ENCODE measurements at regions not wholly inside any gene's neighbourhood (a gene's known extent, or its start where the extent isn't known, plus 50 kb on each side); places are given as distances from the start of the nearest gene placed in this dataset.
"Not testable (repeated sequence)": the region's sequence is repeated elsewhere in the genome, so short reads cannot be mapped to it uniquely, and the experiment has no call there.

DNA sequence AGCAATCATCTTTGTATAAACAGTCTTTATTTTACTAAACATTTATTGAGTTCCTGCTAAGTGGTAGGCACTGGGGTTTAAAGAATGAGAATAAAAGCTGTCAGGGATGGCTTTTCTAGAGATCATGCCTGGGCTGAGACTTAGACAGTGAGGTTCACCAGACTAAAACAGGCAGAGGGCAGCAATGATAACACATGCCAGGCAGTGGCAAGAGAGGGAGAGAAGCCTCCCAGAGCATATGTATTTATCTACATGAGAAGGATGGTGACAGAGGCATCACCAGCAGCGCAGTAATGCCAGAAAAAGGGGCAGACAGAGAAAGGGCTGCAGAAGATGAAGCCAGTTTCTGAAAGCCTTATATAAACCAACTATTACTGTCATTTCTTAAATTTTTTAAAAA lies 121.0 kb upstream of the CCDC180 start (continued):
- TF ChIP-seq, protein P1, sequence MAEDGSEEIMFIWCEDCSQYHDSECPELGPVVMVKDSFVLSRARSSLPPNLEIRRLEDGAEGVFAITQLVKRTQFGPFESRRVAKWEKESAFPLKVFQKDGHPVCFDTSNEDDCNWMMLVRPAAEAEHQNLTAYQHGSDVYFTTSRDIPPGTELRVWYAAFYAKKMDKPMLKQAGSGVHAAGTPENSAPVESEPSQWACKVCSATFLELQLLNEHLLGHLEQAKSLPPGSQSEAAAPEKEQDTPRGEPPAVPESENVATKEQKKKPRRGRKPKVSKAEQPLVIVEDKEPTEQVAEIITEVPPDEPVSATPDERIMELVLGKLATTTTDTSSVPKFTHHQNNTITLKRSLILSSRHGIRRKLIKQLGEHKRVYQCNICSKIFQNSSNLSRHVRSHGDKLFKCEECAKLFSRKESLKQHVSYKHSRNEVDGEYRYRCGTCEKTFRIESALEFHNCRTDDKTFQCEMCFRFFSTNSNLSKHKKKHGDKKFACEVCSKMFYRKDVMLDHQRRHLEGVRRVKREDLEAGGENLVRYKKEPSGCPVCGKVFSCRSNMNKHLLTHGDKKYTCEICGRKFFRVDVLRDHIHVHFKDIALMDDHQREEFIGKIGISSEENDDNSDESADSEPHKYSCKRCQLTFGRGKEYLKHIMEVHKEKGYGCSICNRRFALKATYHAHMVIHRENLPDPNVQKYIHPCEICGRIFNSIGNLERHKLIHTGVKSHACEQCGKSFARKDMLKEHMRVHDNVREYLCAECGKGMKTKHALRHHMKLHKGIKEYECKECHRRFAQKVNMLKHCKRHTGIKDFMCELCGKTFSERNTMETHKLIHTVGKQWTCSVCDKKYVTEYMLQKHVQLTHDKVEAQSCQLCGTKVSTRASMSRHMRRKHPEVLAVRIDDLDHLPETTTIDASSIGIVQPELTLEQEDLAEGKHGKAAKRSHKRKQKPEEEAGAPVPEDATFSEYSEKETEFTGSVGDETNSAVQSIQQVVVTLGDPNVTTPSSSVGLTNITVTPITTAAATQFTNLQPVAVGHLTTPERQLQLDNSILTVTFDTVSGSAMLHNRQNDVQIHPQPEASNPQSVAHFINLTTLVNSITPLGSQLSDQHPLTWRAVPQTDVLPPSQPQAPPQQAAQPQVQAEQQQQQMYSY (CRISPR knock-in tag; IDR thresholded peaks at IDR 0.05), result no peak
- TF ChIP-seq RBBP5 (conservative IDR thresholded peaks at IDR 0.05), result no peak
- no peak for TF ChIP-seq CREM (IDR thresholded peaks at IDR 0.05; ENCODE audit: low read depth)
- TF ChIP-seq SUPT20H (IDR thresholded peaks at IDR 0.05; ENCODE audit: borderline replicate concordance, control insufficient read depth, low read depth, low read length), result no peak
- no peak for TF ChIP-seq YBX1 (IDR thresholded peaks at IDR 0.05)
- TF ChIP-seq, protein P2, sequence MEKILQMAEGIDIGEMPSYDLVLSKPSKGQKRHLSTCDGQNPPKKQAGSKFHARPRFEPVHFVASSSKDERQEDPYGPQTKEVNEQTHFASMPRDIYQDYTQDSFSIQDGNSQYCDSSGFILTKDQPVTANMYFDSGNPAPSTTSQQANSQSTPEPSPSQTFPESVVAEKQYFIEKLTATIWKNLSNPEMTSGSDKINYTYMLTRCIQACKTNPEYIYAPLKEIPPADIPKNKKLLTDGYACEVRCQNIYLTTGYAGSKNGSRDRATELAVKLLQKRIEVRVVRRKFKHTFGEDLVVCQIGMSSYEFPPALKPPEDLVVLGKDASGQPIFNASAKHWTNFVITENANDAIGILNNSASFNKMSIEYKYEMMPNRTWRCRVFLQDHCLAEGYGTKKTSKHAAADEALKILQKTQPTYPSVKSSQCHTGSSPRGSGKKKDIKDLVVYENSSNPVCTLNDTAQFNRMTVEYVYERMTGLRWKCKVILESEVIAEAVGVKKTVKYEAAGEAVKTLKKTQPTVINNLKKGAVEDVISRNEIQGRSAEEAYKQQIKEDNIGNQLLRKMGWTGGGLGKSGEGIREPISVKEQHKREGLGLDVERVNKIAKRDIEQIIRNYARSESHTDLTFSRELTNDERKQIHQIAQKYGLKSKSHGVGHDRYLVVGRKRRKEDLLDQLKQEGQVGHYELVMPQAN (conservative IDR thresholded peaks at IDR 0.05), result no peak

DNA sequence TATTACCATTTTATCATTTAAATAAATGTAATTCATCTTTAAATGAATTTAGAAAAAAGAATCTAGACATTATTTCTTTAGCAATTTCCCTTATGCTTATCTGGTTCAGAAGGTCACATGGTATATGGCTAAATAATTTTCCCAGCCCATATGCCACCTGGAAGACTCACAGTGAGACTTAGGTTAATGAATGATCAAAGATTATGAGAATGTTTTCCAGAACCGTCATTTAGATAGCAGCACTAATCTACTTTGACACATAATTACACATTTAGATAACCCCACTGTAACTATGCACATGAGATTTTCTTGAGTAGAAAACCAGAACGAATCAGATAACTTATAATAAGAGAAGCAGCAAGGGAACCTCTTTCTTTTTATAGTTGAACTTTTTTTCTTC lies 124.9 kb upstream of the CCDC180 start:
- BruUV-seq (replicated peaks); intact Hi-C loops (cut with micrococcal nuclease; ENCODE audit: unreplicated experiment): not testable (repeated sequence)

More for the DNA sequence above, 124.9 kb upstream of the CCDC180 start:
- H3K27ac ChIP-seq (ENCODE audit: control insufficient read depth, insufficient read depth); SMC1A ChIA-PET (ENCODE audit: uncharacterized antibody, unreplicated experiment); DNase-seq (ENCODE audit: low read depth, low spot score); H3K79me2 ChIP-seq (ENCODE audit: control insufficient read depth, insufficient read depth, low read length); H3K36me3 ChIP-seq (ENCODE audit: control insufficient read depth in 2 of 2, insufficient read depth in 2 of 2, low read length in 1 of 2); H3K4me3 ChIP-seq; FAIRE-seq; H3K4me2 ChIP-seq (ENCODE audit: control insufficient read depth, insufficient read depth); POLR2A ChIA-PET; H2AFZ ChIP-seq (ENCODE audit: control insufficient read depth, low read depth, low read length); H3K9me3 ChIP-seq (replicated peaks; ENCODE audit: control insufficient read depth, insufficient read depth, low read length); ATAC-seq; RAD21 ChIA-PET (ENCODE audit: unreplicated experiment); H3K4me1 ChIP-seq (ENCODE audit: control insufficient read depth, insufficient read depth, low read length); H4K20me1 ChIP-seq (ENCODE audit: control insufficient read depth, insufficient read depth); CTCF ChIA-PET; H3K9ac ChIP-seq (ENCODE audit: control insufficient read depth, insufficient read depth, low read length); in situ Hi-C loops (cut with MboI); H3K27me3 ChIP-seq (replicated peaks in 1 of 2; ENCODE audit: control insufficient read depth in 2 of 2, insufficient read depth in 2 of 2, low read length in 1 of 2): not testable (repeated sequence)
- 0% methylated on average over 2 of the region's 2 CpGs for whole genome bisulfite sequencing (ENCODE audit: insufficient coverage, insufficient replicate concordance, low lambda C conversion rate, missing lambda C conversion rate)

Data from GM12878 (cell line).